Type B pancreatic cell (in vitro differentiated cells): ENCODE measurements at regions not wholly inside any gene's neighbourhood (a gene's known extent, or its start where the extent isn't known, plus 50 kb on each side); places are given as distances from the start of the nearest gene placed in this dataset.

Experiments
- DNase-seq: peaks from one replicate; pipeline ENCODE4 v3.0.0; 2021; ENCODE audit warnings: mixed read lengths; ENCODE audit not compliant: unreplicated experiment; ENCODE audit errors: extremely low spot score
- H3K27ac Mint-ChIP-seq: 2 replicates; pipeline ENCODE4 v1.8.0; 2021; ENCODE audit warnings: mild to moderate bottlenecking, mixed read lengths
- H3K27me3 Mint-ChIP-seq: 2 replicates; pipeline ENCODE4 v1.8.0; 2021; ENCODE audit warnings: mixed read lengths
- H3K36me3 Mint-ChIP-seq: 2 replicates; pipeline ENCODE4 v1.8.0; 2021; ENCODE audit warnings: mixed read lengths
- H3K4me1 Mint-ChIP-seq: one replicate; pipeline ENCODE4 v1.8.0; 2021; ENCODE audit warnings: mixed read lengths; ENCODE audit not compliant: unreplicated experiment
- H3K4me3 Mint-ChIP-seq: 2 replicates; pipeline ENCODE4 v1.8.0; 2021; ENCODE audit warnings: mild to moderate bottlenecking, mixed read lengths
- H3K9me3 Mint-ChIP-seq: 2 replicates; pipeline ENCODE4 v1.8.0; 2021; ENCODE audit warnings: mixed read lengths
- CTCF ChIP-seq: fragments of 200-600 bp; sonication (generic); conservative IDR thresholded peaks from 2 replicates; pipeline ENCODE4 v1.5.0; 2021; ENCODE audit warnings: antibody characterized with exemption, mild to moderate bottlenecking

DNA sequence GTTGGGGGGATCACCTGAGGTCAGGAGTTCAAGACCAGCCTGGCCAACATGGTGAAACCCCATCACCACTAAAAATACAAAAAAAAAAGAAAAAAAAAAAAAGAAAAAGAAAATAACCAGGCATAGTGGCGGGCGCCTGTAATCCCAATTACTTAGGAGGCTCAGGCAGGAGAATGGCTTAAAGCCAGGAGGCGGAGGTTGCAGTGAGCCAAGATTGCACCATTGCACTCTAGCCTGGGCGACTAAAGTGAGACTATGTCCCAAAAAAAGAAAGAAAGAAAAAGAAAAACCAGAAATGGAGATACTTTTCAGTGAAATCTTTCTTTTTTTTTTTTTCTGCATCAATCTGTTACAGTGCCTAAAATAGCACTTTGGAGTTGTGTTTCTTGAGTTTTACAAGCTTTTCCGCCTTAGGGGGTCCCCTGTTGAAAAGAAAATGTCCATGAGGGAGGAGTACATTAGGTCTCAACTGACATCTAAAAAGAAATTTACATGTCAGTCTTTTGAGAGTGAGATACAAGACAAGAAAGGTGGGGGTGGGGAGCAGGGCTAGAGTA is 82.9 kb upstream of the VASH1 start:
- Mint-ChIP-seq H3K4me1 (no peaks in the 10 kb centered on the region), H3K9me3 (peaks cover 7% of the 10 kb centered on the region), H3K36me3 (no peaks in the 10 kb centered on the region), H3K27me3 (peaks cover 8% of the 10 kb centered on the region), H3K27ac (no peak overlapping the region), H3K4me3 (no peak overlapping the region)
- TF ChIP-seq CTCF: no peak
- no peak for DNase-seq

GRCh38 chr14:76682367-76682766 is 78.9 kb upstream of the VASH1 start:
- Mint-ChIP-seq H3K4me3 (no peak overlapping the region), H3K9me3 (peaks cover 11% of the 10 kb centered on the region), H3K27me3 (peaks cover 3% of the 10 kb centered on the region), H3K4me1 (no peaks in the 10 kb centered on the region), H3K27ac (no peak overlapping the region), H3K36me3 (no peaks in the 10 kb centered on the region)
- no peak for TF ChIP-seq CTCF
- no peak for DNase-seq

DNA sequence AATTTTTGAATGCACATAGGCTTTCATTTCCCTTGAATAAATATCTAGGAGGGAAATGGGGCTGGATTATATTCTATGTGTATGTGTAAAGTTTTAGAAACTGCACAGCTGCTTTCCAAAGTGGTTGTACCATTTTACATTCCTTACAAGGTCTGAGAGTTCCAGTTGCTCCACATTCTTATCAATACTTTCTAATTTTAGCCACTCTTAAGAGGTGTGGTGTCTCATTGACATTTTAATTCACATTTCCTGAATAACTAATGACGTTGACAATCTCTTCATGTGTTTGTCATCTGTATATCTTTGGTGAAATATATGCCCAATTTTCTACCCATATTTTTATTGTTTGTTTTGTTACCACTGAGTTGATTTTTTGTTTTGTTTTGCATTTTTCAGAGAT is 74.6 kb upstream of the VASH1 start:
- Mint-ChIP-seq H3K9me3 (peaks cover 11% of the 10 kb centered on the region), H3K4me3 (no peak overlapping the region), H3K36me3 (no peaks in the 10 kb centered on the region), H3K27ac (no peak overlapping the region), H3K27me3 (peaks cover 3% of the 10 kb centered on the region), H3K4me1 (no peaks in the 10 kb centered on the region)
- no peak for TF ChIP-seq CTCF
- DNase-seq: no peak

DNA sequence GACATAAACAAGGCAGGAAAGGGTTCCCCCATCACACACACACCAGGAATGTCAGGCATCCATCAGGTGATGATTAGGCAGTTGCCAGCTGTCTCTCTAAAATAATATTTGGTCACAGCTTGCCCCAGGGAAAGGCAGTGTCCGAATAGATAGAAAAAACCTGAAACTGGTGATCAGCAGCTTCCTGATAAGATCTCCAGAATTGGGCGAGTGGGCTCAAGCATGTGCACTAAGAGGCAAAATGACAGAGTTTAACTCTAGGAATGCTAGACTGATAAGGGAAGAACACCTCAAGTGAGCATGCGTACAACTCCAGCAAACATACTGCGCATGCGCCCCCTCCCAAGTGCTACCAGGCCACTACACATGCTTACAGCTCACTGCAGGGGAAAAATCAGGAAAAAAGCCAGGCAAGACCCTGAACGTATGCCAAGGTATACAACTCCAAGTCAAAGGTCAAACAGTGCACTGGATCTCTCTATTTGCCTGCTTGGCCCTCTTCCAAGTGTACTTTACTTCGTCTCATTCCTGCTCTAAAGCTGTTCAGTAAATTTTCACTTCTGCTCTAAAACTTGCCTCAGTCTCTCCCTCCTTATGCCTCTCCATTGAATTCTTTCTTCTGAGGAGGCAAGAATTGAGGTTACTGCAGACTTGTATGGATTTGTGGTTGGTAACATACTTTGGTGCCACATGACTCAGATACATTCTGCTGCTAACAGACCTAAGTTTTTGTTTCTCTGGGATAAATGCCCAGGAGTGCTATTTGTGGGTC is 73.5 kb upstream of the VASH1 start:
- DNase-seq: peak; percentile 24
- Mint-ChIP-seq H3K27me3 (peaks cover 3% of the 10 kb centered on the region), H3K4me3 (no peak overlapping the region), H3K4me1 (no peaks in the 10 kb centered on the region), H3K36me3 (no peaks in the 10 kb centered on the region), H3K27ac (no peak overlapping the region), H3K9me3 (peaks cover 8% of the 10 kb centered on the region)
- TF ChIP-seq CTCF: no peak

- Mint-ChIP-seq H3K36me3 (no peaks in the 10 kb centered on the region), H3K27ac (no peak overlapping the region), H3K9me3 (peaks cover 5% of the 10 kb centered on the region), H3K4me3 (no peak overlapping the region), H3K27me3 (peaks cover 3% of the 10 kb centered on the region), H3K4me1 (no peaks in the 10 kb centered on the region)
- TF ChIP-seq CTCF: no peak
- DNase-seq: no peak
Observed at GRCh38 chr14:76688383-76688671, 72.9 kb upstream of the VASH1 start.
